ENCODE measurements at regions not wholly inside any gene's neighbourhood (a gene's known extent, or its start where the extent isn't known, plus 50 kb on each side); places are given as distances from the start of the nearest gene placed in this dataset.

DNA sequence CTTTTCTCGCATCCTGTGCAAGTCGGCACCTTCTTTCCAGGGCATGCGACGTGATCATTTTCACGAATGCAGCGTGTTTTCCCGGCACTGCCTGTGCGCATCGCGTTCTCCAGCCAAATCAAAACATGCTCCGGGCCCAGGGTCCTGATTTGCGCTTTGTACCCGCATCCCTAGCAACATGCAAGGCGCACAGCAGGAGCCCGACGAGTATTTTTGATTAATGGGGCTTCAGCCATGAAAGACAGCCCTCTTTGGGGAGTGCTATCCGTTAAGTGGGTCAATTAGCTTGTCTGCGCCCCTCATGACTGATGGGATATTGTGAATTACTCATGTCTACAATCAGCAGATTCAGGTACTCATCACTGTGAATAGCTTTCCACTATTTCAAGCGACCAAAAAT lies 243.3 kb upstream of the RNF32 start:
- TF ChIP-seq, protein P1, sequence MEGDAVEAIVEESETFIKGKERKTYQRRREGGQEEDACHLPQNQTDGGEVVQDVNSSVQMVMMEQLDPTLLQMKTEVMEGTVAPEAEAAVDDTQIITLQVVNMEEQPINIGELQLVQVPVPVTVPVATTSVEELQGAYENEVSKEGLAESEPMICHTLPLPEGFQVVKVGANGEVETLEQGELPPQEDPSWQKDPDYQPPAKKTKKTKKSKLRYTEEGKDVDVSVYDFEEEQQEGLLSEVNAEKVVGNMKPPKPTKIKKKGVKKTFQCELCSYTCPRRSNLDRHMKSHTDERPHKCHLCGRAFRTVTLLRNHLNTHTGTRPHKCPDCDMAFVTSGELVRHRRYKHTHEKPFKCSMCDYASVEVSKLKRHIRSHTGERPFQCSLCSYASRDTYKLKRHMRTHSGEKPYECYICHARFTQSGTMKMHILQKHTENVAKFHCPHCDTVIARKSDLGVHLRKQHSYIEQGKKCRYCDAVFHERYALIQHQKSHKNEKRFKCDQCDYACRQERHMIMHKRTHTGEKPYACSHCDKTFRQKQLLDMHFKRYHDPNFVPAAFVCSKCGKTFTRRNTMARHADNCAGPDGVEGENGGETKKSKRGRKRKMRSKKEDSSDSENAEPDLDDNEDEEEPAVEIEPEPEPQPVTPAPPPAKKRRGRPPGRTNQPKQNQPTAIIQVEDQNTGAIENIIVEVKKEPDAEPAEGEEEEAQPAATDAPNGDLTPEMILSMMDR (IDR thresholded peaks at IDR 0.05) = no peak
- DNase-seq (ENCODE audit: low spot score) = no peak
- H3K4me3 ChIP-seq = no peak overlapping the region
- H3K27ac ChIP-seq = no peak overlapping the region

DNA sequence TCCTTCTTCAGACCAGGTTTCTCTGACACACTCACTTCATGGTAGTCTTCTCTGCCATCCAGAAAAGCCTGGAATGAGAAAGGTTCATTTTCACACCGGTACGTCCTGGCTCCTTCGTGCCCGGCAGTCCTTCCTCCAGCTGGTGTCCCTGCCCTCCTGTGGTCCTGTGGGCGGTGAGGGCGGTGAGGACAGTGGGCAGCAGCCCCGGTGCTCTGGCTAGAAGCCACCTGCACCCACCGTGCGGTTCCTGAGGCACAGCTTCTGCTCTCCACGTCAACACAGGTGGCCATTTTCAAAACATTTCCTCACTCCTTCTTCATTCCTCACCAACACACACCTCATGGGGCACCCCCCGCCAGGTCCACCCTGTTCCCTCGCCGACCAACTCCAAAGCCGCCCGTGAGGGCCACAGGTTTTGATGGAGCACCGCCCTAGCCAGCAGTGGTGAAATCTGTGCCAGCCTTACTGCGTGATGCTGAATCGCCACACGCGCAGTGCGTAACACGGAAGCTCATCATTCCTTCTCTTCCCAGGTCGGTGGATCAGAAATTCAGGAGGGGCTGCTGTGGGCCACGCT lies 251.4 kb upstream of the RNF32 start:
- no peak for DNase-seq (ENCODE audit: low spot score)
- TF ChIP-seq, protein P1 (IDR thresholded peaks at IDR 0.05) = no peak
- Histone ChIP-seq H3K27ac (no peak overlapping the region), H3K4me3 (no peak overlapping the region)

DNA sequence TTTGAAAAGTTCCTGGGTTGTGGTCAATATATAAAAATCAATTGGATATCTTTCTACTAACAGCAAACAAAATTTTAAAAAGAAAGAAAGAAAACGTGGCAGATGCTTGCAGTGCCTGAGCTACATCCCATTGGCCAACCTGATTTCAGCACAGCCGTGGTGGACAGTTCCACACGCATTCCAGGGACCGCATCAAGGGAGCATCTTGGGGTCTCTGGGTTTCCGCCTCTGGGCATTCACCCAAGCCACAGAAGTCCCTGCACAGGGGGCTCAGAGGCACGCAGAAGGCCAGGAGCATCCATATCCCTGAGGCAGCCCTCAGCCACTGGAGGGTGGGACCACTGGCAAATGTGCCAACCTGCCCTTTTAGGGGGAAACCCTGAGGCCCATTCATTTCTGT lies 254.5 kb upstream of the RNF32 start:
- TF ChIP-seq, protein P1 (IDR thresholded peaks at IDR 0.05) = no peak
- Histone ChIP-seq H3K4me3 (no peak overlapping the region), H3K27ac (no peak overlapping the region)
- no peak for DNase-seq (ENCODE audit: low spot score)

DNA sequence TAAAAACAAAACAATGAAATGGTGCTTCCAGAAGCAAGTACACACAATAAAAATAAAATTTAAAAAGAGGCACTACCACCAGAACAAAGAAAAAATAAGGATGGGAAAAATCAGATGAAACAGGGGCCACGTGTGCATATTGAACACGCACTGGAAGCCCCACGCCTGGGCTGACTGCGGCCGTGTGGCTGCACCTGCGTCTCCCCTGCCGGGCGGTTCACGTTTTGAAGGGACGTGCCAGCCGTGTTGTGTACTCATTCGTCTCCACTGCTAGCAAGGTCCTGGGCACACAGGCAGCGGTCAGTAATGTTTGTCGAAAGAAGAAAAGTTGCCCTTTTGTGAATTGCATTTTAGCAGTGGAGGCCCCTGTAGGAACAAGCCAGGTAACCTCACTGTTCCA lies 255.9 kb upstream of the RNF32 start:
- TF ChIP-seq, protein P1 (IDR thresholded peaks at IDR 0.05) = no peak
- Histone ChIP-seq H3K4me3 (no peak overlapping the region), H3K27ac (no peak overlapping the region)
- no peak for DNase-seq (ENCODE audit: low spot score)

DNA sequence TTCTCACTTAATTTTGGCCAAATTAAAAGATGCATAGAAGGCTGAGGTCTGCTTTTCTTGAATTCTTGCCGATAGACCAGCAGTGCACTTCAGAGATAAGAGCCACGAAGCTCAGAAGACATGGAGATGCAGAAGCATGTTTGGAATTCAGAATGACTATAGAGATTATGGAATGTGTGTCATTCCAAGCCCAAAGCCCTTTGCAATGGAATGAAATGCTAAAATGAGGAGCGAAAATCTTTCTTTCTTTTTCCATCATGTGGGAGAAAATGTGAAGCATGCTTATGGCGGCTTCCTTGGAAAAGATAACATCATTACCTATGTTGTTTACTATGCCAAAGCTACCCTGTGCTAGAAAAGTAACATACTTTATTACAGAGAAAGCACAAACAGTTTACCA lies 257.0 kb upstream of the RNF32 start:
- Histone ChIP-seq H3K4me3 (no peak overlapping the region), H3K27ac (no peak overlapping the region)
- TF ChIP-seq, protein P1 (IDR thresholded peaks at IDR 0.05) = no peak
- DNase-seq (ENCODE audit: low spot score) = no peak

DNA sequence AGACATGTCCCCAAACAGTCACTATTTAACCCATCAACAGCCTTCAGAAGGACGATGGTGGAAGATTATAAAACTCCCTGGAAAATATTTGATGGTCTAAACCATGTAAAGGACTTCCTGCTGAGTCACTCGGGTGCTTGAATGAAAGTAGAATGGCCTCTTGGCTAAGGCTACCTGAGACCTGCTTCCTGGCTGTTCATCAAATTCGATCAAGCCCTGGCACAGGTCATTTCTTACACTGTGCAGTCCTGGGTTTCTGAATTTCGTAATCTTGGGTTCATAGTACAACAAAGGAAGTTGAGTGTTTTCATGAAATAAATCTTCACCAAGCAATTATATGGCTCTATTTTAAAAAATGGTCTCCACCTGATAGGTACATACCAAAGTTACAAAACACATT lies 260.3 kb upstream of the RNF32 start:
- no peak for DNase-seq (ENCODE audit: low spot score)
- H3K27ac ChIP-seq = no peak overlapping the region
- TF ChIP-seq, protein P1 (IDR thresholded peaks at IDR 0.05) = no peak
- no peak overlapping the region for H3K4me3 ChIP-seq

DNA sequence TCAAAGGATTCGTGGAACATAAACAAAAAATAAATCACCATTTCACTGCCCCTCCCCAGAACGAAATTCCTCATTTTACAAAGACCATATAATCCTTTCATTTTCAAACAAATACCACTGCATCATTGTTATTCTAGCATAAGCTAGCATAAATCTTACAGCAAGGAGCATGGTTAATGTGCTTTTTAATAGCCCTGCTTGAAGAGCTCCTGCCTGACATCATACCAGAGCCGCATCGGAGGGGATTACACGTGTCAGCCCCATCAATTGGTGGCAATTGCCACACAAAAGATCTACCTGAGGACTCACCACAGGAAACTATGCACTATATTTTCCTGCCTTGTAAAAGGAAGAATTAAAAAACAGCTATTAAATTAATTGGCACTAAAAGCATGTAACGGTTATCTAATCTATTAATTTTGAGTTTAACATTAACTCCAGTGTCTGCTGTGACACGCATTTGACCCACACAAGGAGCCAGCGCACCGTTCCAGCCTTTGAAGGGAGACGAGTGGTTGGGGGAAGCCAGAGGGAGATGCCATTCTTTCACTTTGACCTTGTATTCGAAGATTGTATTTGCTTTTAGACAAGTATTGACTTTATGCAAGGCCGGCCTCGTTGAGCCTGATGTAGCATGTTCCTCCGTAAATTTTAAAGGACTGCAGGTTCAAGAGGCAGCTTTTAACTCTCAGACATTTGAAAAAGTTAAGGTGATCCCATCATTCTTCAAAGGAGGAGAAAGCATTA lies 261.1 kb upstream of the RNF32 start:
- no peak overlapping the region for H3K4me3 ChIP-seq
- no peak overlapping the region for H3K27ac ChIP-seq
- TF ChIP-seq, protein P1 (IDR thresholded peaks at IDR 0.05) = no peak
- DNase-seq (ENCODE audit: low spot score) = no peak

Data from coronary artery (tissue), 2 donors.